ENCODE measurements at regions not wholly inside any gene's neighbourhood (a gene's known extent, or its start where the extent isn't known, plus 50 kb on each side); places are given as distances from the start of the nearest gene placed in this dataset.

- TF ChIP-seq, protein P1, sequence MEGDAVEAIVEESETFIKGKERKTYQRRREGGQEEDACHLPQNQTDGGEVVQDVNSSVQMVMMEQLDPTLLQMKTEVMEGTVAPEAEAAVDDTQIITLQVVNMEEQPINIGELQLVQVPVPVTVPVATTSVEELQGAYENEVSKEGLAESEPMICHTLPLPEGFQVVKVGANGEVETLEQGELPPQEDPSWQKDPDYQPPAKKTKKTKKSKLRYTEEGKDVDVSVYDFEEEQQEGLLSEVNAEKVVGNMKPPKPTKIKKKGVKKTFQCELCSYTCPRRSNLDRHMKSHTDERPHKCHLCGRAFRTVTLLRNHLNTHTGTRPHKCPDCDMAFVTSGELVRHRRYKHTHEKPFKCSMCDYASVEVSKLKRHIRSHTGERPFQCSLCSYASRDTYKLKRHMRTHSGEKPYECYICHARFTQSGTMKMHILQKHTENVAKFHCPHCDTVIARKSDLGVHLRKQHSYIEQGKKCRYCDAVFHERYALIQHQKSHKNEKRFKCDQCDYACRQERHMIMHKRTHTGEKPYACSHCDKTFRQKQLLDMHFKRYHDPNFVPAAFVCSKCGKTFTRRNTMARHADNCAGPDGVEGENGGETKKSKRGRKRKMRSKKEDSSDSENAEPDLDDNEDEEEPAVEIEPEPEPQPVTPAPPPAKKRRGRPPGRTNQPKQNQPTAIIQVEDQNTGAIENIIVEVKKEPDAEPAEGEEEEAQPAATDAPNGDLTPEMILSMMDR (IDR thresholded peaks at IDR 0.05) = no peak
- Histone ChIP-seq H3K9me3 (no peaks in the 10 kb centered on the region), H3K27ac (no peak overlapping the region), H3K4me1 (no peaks in the 10 kb centered on the region), H3K36me3 (no peaks in the 10 kb centered on the region), H3K4me3 (no peak overlapping the region), H3K27me3 (no peaks in the 10 kb centered on the region)
- DNase-seq (ENCODE audit: low spot score) = no peak
Observed at GRCh38 chr1:73593364-73593763, 604.6 kb downstream of the LRRIQ3 start.

GRCh38 chr1:73587080-73587479 is 610.9 kb downstream of the LRRIQ3 start:
- TF ChIP-seq, protein P1 (IDR thresholded peaks at IDR 0.05) = no peak
- Histone ChIP-seq H3K4me1 (no peaks in the 10 kb centered on the region), H3K27me3 (no peaks in the 10 kb centered on the region), H3K36me3 (no peaks in the 10 kb centered on the region), H3K27ac (no peak overlapping the region), H3K4me3 (no peak overlapping the region), H3K9me3 (no peaks in the 10 kb centered on the region)
- no peak for DNase-seq (ENCODE audit: low spot score)

GRCh38 chr1:73577206-73577605 is 620.8 kb downstream of the LRRIQ3 start:
- Histone ChIP-seq H3K9me3 (no peaks in the 10 kb centered on the region), H3K27me3 (no peaks in the 10 kb centered on the region), H3K4me3 (no peak overlapping the region), H3K4me1 (no peaks in the 10 kb centered on the region), H3K27ac (no peak overlapping the region), H3K36me3 (no peaks in the 10 kb centered on the region)
- TF ChIP-seq, protein P1 (IDR thresholded peaks at IDR 0.05) = no peak
- DNase-seq (ENCODE audit: low spot score) = no peak

GRCh38 chr1:73576083-73576482 is 621.9 kb downstream of the LRRIQ3 start:
- Histone ChIP-seq H3K4me1 (no peaks in the 10 kb centered on the region), H3K4me3 (no peak overlapping the region), H3K27me3 (no peaks in the 10 kb centered on the region), H3K36me3 (no peaks in the 10 kb centered on the region), H3K27ac (no peak overlapping the region), H3K9me3 (no peaks in the 10 kb centered on the region)
- DNase-seq (ENCODE audit: low spot score) = no peak
- TF ChIP-seq, protein P1 (IDR thresholded peaks at IDR 0.05) = no peak

- TF ChIP-seq, protein P1 (IDR thresholded peaks at IDR 0.05) = no peak
- H3K4me1 ChIP-seq = no peaks in the 10 kb centered on the region
- H3K27ac ChIP-seq = no peak overlapping the region
- no peak overlapping the region for H3K4me3 ChIP-seq
- no peak for DNase-seq (ENCODE audit: low spot score)
- no peaks in the 10 kb centered on the region for H3K36me3 ChIP-seq
- no peaks in the 10 kb centered on the region for H3K9me3 ChIP-seq
- no peaks in the 10 kb centered on the region for H3K27me3 ChIP-seq
Observed at GRCh38 chr1:73564294-73564693, 633.7 kb downstream of the LRRIQ3 start.

GRCh38 chr1:73556270-73556669 is 641.7 kb downstream of the LRRIQ3 start:
- H3K27me3 ChIP-seq = no peaks in the 10 kb centered on the region
- no peak for DNase-seq (ENCODE audit: low spot score)
- H3K4me3 ChIP-seq = no peak overlapping the region
- H3K9me3 ChIP-seq = no peaks in the 10 kb centered on the region
- H3K4me1 ChIP-seq = no peaks in the 10 kb centered on the region
- TF ChIP-seq, protein P1 (IDR thresholded peaks at IDR 0.05) = no peak
- H3K36me3 ChIP-seq = no peaks in the 10 kb centered on the region
- no peak overlapping the region for H3K27ac ChIP-seq

All from right atrium auricular region (tissue), 2 donors.